COLO668 (cell line): ENCODE measurements at regions not wholly inside any gene's neighbourhood (a gene's known extent, or its start where the extent isn't known, plus 50 kb on each side); places are given as distances from the start of the nearest gene placed in this dataset.
"Not testable (repeated sequence)": the region's sequence is repeated elsewhere in the genome, so short reads cannot be mapped to it uniquely, and the experiment has no call there.

ENCODE experiments used
- DNase-seq: peaks from one replicate; lab custom pipeline; 2025; ENCODE audit not compliant: unreplicated experiment; lab: John Stamatoyannopoulos, UW

- no peak for DNase-seq
These were observed 339.6 kb upstream of the PCDH10 start for GRCh38 chr4:132809298-132810032.

GRCh38 chr4:132813061-132813460 is 336.0 kb upstream of the PCDH10 start:
- DNase-seq: not testable (repeated sequence)

- DNase-seq: no peak
These were observed 331.0 kb upstream of the PCDH10 start for GRCh38 chr4:132818091-132818490.

GRCh38 chr4:132823419-132823818 is 325.7 kb upstream of the PCDH10 start:
- no peak for DNase-seq

- DNase-seq: no peak
These were observed 324.3 kb upstream of the PCDH10 start for GRCh38 chr4:132824761-132825160.

GRCh38 chr4:132827522-132827921 is 321.6 kb upstream of the PCDH10 start:
- DNase-seq: no peak

- DNase-seq: no peak
These were observed 310.9 kb upstream of the PCDH10 start for GRCh38 chr4:132838244-132838643.

GRCh38 chr4:132839070-132839469 is 310.0 kb upstream of the PCDH10 start:
- DNase-seq: no peak

GRCh38 chr4:132859929-132860328 is 289.2 kb upstream of the PCDH10 start:
- DNase-seq: no peak

GRCh38 chr4:132860976-132861375 is 288.1 kb upstream of the PCDH10 start:
- DNase-seq: no peak

GRCh38 chr4:132863619-132864018 is 285.5 kb upstream of the PCDH10 start:
- no peak for DNase-seq

GRCh38 chr4:132865458-132865857 is 283.6 kb upstream of the PCDH10 start:
- DNase-seq: no peak

GRCh38 chr4:132865922-132866321 is 283.2 kb upstream of the PCDH10 start:
- DNase-seq: no peak

- no peak for DNase-seq
These were observed 282.5 kb upstream of the PCDH10 start for GRCh38 chr4:132866616-132867015.

- no peak for DNase-seq
These were observed 255.3 kb upstream of the PCDH10 start for GRCh38 chr4:132893787-132894186.

- DNase-seq: no peak
These were observed 247.9 kb upstream of the PCDH10 start for GRCh38 chr4:132901224-132901623.

GRCh38 chr4:132910229-132910748 is 238.8 kb upstream of the PCDH10 start:
- no peak for DNase-seq

- DNase-seq: no peak
These were observed 231.0 kb upstream of the PCDH10 start for GRCh38 chr4:132918096-132918495.

- DNase-seq: no peak
These were observed 225.6 kb upstream of the PCDH10 start for GRCh38 chr4:132923516-132923915.

- DNase-seq: no peak
These were observed 214.2 kb upstream of the PCDH10 start for GRCh38 chr4:132934911-132935310.

- no peak for DNase-seq
These were observed 193.9 kb upstream of the PCDH10 start for GRCh38 chr4:132955146-132955545.

GRCh38 chr4:132956962-132957361 is 192.1 kb upstream of the PCDH10 start:
- no peak for DNase-seq
